ENCODE measurements at regions not wholly inside any gene's neighbourhood (a gene's known extent, or its start where the extent isn't known, plus 50 kb on each side); places are given as distances from the start of the nearest gene placed in this dataset.

GRCh38 chr7:32299133-32299702 is 191.0 kb downstream of the LSM5 start:
- TF ChIP-seq CTCF (IDR thresholded peaks at IDR 0.05) (no peak), POLR2A (IDR thresholded peaks at IDR 0.05) (no peak), EP300 (IDR thresholded peaks at IDR 0.05) (no peak), POLR2AphosphoS5 (IDR thresholded peaks at IDR 0.05) (no peak)

Measured in suprapubic skin (tissue), 4 donors.